ENCODE measurements at regions not wholly inside any gene's neighbourhood (a gene's known extent, or its start where the extent isn't known, plus 50 kb on each side); places are given as distances from the start of the nearest gene placed in this dataset.
"Not testable (repeated sequence)": the region's sequence is repeated elsewhere in the genome, so short reads cannot be mapped to it uniquely, and the experiment has no call there.

DNA sequence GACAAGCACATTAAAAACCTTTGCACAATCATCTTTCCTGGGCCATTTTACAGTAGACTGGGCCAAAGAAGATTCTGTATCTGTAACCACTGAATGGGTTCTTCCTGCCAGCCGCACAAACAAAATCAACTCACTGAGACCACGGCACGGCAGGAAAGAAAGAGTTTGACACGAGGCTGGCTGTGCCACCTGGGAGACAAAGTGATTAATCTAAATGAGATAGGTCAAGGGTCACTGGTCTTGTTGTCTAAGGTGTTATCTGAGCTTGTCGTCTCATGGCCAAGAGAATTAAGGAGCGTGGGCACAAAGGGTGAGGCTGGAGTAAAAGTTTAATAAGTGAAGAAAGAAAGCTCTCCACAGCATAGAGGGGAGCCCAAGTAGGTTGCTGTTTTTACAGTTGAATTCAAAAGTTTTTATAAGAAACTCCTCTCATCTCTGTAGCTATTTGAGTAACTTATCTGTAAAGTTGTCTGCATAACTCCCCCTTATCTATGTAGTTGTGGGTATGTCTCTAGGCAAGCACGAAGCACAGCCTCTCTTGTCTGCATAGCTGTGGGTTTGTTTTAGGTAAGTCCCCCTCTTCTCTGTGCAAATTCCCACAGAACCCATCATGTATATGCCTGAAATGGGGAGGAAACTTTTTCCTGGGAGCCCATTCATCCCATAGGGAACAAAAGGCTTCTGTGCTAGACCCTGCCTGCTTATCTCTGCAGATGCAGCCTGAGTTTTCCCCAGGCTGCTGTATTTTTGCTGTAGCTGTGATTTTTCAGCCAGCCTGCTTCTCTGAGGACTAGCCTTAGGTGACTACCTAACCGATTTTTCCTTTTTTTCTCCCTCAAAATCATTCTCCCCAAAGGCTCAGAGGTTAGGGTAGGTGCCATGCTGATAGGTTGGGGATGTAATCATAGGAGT lies 1314.6 kb upstream of the TMEM132C start:
- DNase-seq (ENCODE audit: low read depth in 2 of 2), result no peak

- no peak for DNase-seq (ENCODE audit: low read depth in 2 of 2)
These were observed 1313.5 kb upstream of the TMEM132C start for GRCh38 chr12:126953365-126953889.

GRCh38 chr12:126960221-126960620 lies 1306.7 kb upstream of the TMEM132C start:
- DNase-seq (ENCODE audit: low read depth in 2 of 2), result no peak

- no peak for DNase-seq (ENCODE audit: low read depth in 2 of 2)
These were observed 1306.3 kb upstream of the TMEM132C start for GRCh38 chr12:126960709-126961108.

DNA sequence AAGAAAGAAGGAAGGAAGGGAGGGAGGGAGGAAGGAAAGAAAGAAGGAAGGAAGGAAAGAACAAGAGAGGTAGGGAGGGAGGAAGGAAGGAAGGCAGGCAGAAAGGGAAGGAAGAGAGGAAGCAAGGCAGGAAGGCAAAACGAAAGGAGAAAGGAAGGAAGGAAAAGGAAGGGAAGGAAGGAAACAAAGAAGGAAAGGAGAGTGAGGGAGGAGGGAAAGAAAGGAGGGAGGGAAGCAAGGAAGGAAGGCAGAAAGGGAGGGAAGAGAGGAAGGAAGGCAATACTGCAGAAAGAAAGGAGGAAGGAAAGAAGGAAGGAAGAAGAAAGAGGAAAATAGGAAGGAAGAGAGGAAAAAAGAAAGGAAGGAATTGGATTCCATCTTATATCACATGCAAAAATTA lies 1303.1 kb upstream of the TMEM132C start:
- no peak for DNase-seq (ENCODE audit: low read depth in 2 of 2)

- no peak for DNase-seq (ENCODE audit: low read depth in 2 of 2)
These were observed 1300.5 kb upstream of the TMEM132C start for GRCh38 chr12:126966498-126966897.

DNA sequence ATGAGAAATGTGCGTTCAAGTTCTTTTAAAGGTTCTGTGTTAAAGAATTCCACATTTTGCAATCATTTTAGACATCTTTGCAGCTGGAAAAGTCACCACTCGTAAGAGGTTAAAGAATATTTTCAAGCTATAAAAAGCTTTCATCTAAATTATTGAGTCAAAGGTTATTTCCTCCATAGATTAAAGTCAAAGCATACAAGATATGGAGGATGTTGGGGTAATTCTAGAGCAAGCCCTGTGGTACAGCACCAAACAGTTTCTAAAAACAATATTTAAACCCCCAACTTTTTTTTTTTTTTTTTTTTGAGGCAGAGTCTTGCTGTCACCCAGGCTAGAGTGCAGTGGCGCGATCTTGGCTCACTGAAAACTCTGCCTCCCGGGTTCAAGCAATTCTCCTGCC lies 1299.8 kb upstream of the TMEM132C start:
- no peak for DNase-seq (ENCODE audit: low read depth in 2 of 2)

DNA sequence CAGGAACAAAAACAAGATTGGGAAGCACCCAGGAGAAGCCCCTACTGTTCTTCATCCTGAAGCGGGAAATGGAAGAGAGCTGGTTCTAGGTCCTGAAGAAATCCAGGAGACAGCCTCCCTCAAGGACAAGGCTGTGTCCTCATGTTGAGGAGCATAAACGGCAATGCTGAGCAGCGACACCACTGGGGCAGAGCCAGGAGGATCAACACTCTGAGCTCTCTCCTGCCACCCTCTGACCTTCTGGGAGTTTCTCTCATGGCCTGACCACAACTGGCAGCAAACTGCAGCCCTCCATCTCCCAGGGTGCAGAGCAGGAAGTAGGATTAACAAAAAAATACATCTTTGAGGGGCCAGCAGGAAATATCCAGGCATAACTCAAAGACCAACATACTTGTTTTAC lies 1292.2 kb upstream of the TMEM132C start:
- DNase-seq (ENCODE audit: low read depth in 2 of 2), result no peak

DNA sequence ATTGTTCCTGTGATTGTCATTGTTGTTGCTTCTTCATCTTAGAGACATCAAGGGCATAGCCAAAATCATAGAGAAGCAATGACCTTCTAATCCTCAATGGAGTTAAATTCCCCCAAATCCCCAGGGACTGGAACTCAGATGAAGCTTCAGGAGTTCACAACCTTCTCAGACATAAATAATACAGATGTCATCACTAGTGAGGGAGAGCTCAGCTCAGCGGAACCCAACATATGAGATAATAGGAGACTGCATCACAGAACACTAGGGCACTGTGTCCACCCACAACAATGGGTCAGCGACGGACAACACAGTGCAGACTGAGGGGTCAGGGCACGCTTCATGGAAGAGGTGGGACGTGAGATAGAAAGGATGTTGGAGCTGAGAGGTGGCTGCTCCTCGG lies 1290.4 kb upstream of the TMEM132C start:
- no peak for DNase-seq (ENCODE audit: low read depth in 2 of 2)

DNA sequence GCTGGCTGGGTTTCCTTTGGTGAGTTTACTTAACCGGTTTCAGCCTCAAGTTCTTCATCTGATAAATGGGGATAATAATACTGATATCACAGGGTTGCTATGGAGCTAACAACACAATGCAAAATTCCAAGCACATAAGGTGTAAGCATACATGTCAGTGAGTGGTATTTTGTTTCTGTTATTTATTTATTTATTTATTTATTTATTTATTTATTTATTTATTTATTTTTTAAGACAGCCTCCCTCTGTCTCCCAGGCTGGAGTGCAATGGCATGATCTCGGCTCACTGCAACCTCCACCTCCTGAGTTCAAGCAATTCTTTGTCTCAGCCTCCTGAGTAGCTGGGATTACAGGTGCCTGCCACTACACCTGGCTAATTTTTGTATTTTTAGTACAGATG lies 1287.4 kb upstream of the TMEM132C start:
- not testable (repeated sequence) for DNase-seq (ENCODE audit: low read depth in 2 of 2)

- no peak for DNase-seq (ENCODE audit: low read depth in 2 of 2)
These were observed 1284.3 kb upstream of the TMEM132C start for GRCh38 chr12:126982707-126983106.

GRCh38 chr12:126983735-126984134 lies 1283.2 kb upstream of the TMEM132C start:
- not testable (repeated sequence) for DNase-seq (ENCODE audit: low read depth in 2 of 2)

- DNase-seq (ENCODE audit: low read depth in 2 of 2), result not testable (repeated sequence)
These were observed 1281.3 kb upstream of the TMEM132C start for GRCh38 chr12:126985663-126986062.

DNA sequence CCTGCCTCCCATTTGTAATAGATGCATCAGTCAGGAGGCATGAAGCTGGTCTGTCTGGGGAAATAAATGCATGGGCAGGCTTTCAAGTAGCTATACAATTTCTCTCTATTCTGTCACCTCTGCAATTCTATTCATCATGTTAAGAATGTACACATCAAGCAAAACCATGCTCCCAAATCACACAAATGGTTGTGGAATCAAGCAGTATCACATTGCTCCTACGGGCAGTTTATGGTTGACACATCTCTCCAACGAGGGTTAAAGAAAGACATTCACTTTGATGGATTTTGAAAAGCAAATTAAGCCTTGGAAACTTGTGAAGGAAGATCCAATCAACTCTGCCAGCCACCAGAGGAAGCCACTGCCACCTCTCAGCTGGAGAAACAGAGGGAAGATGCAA lies 1277.4 kb upstream of the TMEM132C start:
- DNase-seq (ENCODE audit: low read depth in 2 of 2), result no peak

DNA sequence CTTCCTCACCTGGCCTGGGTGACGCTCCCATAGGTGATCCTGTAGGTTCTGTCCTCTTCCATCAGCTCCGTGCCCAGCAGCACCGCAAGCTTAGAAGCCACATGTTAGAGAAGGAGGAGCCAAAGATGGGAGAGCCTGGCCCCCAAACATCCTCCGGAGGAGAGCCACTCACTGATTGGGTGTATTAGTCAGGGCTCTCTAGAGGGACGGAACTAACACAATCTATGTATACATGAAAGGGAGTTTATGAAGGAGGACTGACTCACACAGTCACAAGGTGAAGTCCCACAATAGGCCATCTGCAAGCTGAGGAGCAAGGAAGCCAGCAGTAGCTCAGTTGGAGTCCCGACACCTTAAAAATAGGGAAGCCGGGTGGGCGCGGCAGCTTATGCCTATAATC lies 1273.1 kb upstream of the TMEM132C start:
- DNase-seq (ENCODE audit: low read depth in 2 of 2), result no peak

DNA sequence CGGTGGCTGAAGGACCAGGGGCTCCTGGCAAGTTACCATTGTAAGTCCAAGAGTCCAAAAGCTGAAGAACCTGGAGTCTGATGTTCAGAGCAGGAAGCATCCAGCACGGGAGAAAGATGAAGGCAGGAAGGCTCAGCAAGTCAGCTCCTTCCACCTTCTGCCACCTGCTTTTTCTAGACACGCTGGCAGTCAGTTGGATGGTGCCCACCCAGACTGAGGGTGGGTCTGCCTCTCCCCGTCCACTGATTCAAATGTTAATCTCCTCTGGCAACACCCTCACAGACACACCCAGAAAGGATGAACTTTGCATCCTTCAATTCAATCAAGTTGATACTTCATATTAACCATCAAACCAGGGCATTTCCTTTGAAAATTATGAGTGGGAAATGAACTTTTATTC lies 1272.4 kb upstream of the TMEM132C start:
- no peak for DNase-seq (ENCODE audit: low read depth in 2 of 2)

- no peak for DNase-seq (ENCODE audit: low read depth in 2 of 2)
These were observed 1268.9 kb upstream of the TMEM132C start for GRCh38 chr12:126998031-126998430.

DNA sequence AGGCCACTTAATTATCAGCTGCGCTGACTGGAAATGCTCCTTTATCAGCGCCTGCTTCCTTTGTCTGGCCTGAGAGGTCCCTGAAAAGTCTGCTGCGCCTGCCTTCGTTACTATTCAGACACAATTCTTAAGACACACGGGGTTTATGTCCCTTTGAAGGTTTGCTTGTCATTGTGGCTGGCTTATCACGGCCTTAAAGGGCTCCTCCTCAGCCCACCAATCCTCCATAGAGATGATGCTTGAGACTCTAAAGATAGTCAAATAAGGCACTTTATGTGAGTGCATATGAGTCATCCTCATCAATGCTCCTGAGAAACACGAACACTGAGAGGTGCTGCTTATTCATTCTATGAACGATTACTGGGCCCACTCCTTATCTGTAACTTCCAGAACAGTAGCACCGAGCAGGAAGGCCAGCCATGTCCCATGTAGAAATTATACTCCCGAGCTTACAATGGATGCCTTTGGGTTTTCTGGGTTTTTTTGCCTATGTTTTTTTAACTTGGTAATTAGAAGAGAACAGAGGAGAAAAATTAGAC lies 1268.2 kb upstream of the TMEM132C start:
- no peak for DNase-seq (ENCODE audit: low read depth in 2 of 2)

DNA sequence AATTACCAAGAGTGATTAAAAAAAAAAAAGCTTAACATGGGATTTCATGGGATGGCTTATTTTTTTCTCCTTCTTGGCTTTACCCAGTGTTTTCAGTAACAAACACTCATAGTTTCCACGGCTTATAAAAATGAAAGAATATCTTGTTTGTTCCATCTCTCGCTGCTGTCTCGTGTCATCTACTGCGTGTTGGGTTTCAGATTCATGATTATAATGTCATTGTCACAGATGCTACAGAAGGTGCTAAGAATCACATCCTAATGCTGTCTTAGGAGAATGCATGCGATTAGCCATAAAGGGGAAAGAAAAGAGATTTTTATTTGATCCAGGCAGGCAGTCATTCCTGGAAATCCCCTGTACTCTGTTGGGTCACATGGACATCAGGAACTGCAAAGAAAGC lies 1267.6 kb upstream of the TMEM132C start:
- DNase-seq (ENCODE audit: low read depth in 2 of 2), result no peak

DNA sequence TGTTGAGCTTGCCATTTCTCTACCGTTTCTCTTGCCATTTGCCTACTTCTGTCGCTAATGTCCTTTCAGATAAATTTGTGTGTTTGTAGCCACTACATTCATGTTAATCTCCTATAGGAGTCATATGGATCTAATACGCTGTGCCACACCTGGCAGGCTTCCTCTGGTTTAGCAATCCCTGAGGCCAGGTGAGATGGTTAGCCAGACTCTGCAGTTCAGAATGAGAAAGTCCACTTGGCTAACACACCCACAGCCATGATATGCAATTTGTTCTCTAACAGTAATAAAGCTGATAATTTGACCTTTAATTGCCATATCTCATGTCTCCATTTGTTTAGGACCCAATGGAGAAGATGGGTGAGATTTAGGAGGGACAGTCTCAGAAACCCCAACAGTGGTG lies 1261.6 kb upstream of the TMEM132C start:
- no peak for DNase-seq (ENCODE audit: low read depth in 2 of 2)

- DNase-seq (ENCODE audit: low read depth in 2 of 2), result no peak
These were observed 1260.0 kb upstream of the TMEM132C start for GRCh38 chr12:127006972-127007371.

GRCh38 chr12:127008755-127009403 lies 1258.1 kb upstream of the TMEM132C start:
- no peak for DNase-seq (ENCODE audit: low read depth in 2 of 2)

GRCh38 chr12:127012109-127012508 lies 1254.9 kb upstream of the TMEM132C start:
- DNase-seq (ENCODE audit: low read depth in 2 of 2), result no peak
